ENCODE measurements at regions not wholly inside any gene's neighbourhood (a gene's known extent, or its start where the extent isn't known, plus 50 kb on each side); places are given as distances from the start of the nearest gene placed in this dataset.
"Not testable (repeated sequence)": the region's sequence is repeated elsewhere in the genome, so short reads cannot be mapped to it uniquely, and the experiment has no call there.

DNA sequence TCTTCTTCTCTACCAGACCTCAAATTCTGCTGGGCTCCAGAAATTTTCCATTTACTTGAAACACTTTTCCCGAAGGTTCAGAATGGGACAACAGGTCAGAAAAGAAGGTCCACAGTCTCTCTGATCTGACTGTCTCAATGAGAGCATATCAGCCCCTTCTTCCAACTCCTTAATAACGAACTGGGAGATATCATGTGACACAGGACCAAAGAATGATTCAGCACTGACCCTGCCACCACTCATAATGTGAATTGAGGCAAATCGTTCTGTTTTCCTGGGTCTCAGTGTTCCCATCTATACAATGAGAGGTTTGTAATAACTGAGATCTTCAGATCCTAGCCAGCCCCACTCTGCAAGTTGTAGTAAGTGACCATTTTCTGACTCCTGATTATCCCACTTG, 500.5 kb downstream of the NTRK3 start:
- no peak for DNase-seq
- intact Hi-C loops (cut with DNase I), result no loop called here

- DNase-seq, result no peak
- intact Hi-C loops (cut with DNase I), result no loop called here
These were observed 501.3 kb downstream of the NTRK3 start for GRCh38 chr15:87755226-87755625.

- intact Hi-C loops (cut with DNase I), result no loop called here
- no peak for DNase-seq
These were observed 503.0 kb downstream of the NTRK3 start for GRCh38 chr15:87753539-87753938.

GRCh38 chr15:87752250-87752951, 504.1 kb downstream of the NTRK3 start:
- intact Hi-C loops (cut with DNase I), result no loop called here
- no peak for DNase-seq

- no peak for DNase-seq
- intact Hi-C loops (cut with DNase I), result no loop called here
These were observed 508.1 kb downstream of the NTRK3 start for GRCh38 chr15:87748483-87748882.

GRCh38 chr15:87747087-87747486, 509.5 kb downstream of the NTRK3 start:
- intact Hi-C loops (cut with DNase I), result no loop called here
- no peak for DNase-seq

DNA sequence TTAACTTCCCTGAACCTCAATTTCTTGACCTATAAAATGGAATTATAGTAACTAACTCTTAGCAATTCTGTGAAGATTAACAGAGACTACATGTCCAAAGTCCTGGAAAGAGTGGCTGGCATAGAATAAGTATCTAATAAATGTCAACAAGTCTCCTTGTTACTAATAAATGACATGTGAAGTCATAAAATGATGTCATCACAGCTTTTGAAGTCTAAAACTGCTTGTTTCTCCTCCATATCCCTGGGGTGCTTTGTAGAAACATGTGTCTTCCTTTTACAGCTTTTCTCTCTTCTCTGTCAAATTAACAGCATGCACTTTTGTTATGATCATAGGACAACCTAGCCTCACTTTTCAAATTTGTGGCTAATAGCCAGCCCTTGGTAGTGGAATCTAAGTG, 510.2 kb downstream of the NTRK3 start:
- intact Hi-C loops (cut with DNase I), result no loop called here
- no peak for DNase-seq

DNA sequence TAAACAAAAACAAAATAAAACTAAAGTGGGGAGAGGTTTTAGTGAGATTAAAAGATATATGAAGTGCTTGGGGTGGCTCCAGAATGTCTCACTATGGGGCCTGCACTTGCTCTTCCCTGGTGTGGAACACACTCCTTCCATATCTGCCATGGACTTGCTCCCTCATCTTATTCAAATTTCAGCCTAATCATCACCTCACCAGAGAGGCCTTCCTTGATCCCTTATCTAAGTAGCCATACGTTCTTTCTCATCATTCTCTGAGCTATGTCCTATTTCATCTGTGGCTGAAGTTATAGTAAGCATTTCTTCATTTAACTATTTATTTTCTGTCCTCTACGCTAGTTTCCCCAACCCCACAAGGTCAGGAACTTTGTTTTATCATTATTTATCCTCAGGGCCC, 511.7 kb downstream of the NTRK3 start:
- DNase-seq, result no peak
- intact Hi-C loops (cut with DNase I), result no loop called here

- DNase-seq, result no peak
- intact Hi-C loops (cut with DNase I), result no loop called here
These were observed 513.0 kb downstream of the NTRK3 start for GRCh38 chr15:87743562-87743961.

GRCh38 chr15:87741350-87741749, 515.2 kb downstream of the NTRK3 start:
- intact Hi-C loops (cut with DNase I), result no loop called here
- no peak for DNase-seq

DNA sequence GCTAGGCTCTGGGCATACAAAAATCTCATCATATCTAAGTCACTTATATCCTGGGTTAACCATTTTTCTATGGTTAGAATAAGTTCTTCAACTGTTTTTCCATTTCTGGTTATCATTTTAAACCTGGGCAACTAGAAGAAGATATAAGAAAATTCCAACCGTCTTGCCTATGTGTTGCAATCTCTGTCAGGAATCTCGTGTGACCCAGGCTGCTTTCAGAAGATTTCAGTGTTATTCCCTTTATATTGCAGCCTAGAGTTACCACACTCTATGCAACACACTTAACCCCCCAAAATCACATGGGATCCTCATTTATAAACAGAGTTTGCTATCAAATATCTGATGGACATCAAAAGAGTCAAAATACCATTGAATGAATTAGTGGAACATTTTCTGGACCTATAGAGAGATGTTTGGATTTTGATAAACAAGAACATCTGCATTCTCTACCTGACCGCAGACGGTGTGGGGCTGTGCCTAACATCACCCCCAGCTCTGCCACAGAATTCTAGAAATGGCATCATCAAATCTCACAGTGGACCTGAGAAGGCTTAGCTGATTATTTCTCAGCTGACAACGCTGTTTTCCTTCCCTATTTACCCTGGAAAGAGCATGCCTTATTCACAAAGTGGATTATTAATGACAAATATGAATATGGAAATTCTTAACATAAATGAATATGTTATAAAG, 515.7 kb downstream of the NTRK3 start:
- no peak for DNase-seq
- intact Hi-C loops (cut with DNase I), result no loop called here

DNA sequence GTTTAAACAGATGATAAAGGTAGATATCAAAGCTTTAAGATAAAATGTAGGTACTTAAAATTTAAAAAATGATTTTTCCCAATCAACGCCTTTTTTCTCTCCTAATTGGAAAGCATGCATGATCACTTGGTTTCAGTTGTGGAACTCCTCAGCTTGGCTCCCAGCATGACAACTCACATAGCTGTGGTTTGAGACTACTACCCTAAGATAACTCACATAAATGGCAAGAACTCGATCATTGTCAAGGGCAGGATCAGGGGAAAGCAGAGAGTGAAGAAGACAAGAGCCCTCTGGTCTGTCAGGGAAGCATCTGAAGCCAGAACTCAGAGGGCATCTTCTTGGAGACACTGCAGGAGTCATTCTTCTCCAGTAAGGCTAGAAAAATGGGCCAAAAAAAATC, 516.7 kb downstream of the NTRK3 start:
- intact Hi-C loops (cut with DNase I), result no loop called here
- DNase-seq, result no peak

DNA sequence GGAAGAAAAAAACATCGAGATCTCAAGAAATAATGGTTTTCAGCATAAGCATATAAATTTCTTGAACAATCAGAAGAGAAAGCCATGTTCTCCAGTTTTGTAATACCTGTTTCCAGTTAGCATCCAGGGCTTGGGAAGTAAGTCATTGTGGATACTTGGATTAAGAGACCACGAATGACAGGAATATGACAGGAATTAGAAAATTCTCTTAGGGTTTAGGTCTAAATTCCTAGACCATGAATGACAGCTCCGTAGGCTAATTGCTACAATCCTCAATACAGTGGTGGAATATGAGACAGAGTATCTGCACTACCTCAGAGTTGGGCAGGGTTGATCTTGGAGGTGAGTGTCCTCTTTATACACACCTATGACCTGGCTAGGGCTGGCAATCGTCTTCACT, 517.5 kb downstream of the NTRK3 start:
- intact Hi-C loops (cut with DNase I), result no loop called here
- DNase-seq, result no peak

DNA sequence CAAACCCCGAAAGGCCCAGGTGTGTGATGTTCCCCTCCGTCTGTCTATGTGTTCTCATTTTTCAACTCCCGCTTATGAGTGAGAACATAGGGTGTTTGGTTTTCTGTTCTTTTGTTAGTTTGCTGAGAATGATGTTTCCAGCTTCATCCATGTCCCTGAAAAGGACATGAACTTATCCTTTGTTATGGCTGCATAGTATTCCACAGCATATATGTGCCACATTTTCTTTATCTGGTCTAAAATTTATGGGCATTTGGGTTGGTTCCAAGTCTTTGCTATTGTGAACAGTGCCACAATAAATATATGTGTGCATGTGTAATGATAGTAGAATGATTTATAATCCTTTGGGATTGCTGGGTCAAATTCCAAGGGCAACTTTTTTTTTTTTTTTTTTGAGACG, 519.1 kb downstream of the NTRK3 start:
- DNase-seq; intact Hi-C loops (cut with DNase I): not testable (repeated sequence)

DNA sequence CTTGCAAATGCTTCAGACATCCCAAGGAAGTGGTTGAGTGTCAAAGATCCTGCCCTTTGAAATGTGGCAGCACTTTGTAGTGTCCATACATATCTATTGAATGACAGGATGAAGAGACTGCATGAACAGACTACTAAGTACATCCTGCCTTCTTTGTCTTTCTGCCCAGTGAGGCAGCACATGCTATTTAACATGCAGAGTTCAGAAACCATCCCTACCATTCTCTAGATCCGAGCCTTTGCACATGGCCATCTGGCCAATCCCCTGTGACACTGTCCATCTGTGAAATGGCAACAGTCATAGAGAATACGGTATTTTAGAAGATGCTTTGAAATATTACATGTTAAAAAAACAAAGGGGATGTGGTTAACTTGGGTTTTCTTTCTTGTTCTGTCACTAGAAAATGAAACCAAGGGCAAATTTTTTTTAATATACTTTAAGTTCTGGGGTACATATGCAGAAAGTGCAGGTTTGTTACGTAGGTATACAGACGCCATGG, 519.6 kb downstream of the NTRK3 start:
- intact Hi-C loops (cut with DNase I), result no loop called here
- no peak for DNase-seq

DNA sequence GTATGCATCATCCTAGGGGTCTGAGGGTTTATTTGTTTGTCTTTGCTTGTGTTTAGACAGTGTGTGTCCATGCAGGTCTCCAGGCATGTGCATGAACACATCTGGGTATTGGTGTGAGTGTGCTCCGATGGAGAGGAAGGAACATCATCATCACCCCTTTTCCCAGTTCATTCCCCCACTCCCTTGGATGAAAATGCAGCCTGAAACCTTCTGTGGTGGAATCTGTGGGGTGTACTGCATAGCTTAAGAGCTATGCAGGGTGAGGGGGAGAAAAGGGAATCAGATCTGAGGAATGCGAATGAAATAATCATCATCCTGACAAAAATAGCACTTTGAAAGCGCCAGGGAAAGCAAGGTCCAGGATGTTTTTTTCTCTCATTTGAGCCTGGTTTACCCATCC, 520.1 kb downstream of the NTRK3 start:
- DNase-seq, result peak in 2 of 42 donors; percentile 6 to 15
- intact Hi-C loops (cut with DNase I), result no loop called here

DNA sequence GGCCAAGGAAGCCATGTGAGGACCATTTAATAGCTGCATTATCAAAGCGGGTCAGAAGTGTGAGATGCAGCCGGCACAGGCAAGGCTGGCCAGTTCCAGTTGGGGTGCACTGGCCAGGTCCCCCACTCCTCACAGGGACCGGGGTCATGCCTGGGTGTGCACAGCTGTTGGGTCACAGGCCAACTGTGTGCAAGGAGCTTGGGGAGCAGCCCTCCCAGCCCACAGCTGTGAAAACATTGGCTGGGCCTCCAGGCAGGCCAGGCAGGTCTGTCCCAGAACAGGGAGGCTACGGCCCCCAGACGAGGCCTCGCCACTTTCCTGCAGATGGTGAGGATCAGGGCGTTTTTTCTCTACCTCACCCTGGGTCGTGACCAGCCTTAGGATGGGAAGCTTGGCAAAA, 521.0 kb downstream of the NTRK3 start:
- intact Hi-C loops (cut with DNase I), result no loop called here
- no peak for DNase-seq

GRCh38 chr15:87734571-87735373, 521.8 kb downstream of the NTRK3 start:
- DNase-seq, result no peak
- intact Hi-C loops (cut with DNase I), result no loop called here

DNA sequence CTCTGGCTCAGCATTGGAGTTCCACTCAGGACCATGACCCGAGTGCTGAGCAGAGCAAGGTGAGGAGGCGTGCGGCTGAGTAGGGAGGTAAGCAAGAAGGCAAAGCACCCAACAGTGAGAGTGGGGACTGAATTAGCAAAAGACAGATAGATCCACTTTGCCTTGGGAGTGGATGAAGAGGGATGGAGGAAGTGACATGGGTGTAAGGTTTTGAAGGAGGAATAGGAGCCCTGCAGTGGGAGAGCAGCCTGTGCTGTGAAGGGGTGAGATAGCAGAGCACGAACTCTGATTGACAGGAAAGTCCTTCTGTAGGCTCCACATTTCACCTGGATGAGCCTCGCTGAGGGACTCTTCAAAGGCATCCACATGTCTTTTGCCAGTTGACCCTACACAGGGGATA, 522.6 kb downstream of the NTRK3 start:
- intact Hi-C loops (cut with DNase I), result no loop called here
- DNase-seq, result no peak

GRCh38 chr15:87733541-87733941, 523.0 kb downstream of the NTRK3 start:
- intact Hi-C loops (cut with DNase I), result no loop called here
- no peak for DNase-seq

Data from head of caudate nucleus (tissue), 42 donors.